ENCODE measurements at regions not wholly inside any gene's neighbourhood (a gene's known extent, or its start where the extent isn't known, plus 50 kb on each side); places are given as distances from the start of the nearest gene placed in this dataset.

DNA sequence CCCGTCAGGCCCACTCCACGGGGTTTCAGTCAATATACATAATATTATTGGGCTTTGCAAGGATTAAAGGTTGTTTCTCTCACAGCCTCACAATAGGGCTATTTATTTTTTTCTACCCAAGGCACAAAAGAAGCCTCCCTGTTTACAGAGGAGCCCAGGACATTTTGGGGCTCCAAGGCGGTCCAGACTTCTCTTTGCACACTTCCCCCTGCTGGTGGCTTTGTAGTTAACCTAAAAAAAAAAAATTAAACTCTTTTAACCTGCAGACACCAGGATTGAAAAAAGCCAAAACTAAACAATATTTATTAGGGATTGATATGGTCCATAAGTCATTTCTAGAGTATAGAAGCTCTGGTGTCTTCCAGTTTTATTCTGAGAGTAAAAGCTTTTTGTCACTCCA, 169.7 kb upstream of the ZFHX3 start:
- WGBS, 3 donors: 85 to 89% (median 88%) methylated on average over 3 of the region's 3 CpGs
- H3K27me3 ChIP-seq (ENCODE audit: insufficient read depth in 3 of 3, low read length in 2 of 3): no peaks in the 10 kb centered on the region
- no peak overlapping the region for H3K4me3 ChIP-seq
- H3K27ac ChIP-seq: no peak overlapping the region
- peaks cover 7% of the 10 kb centered on the region for H3K4me1 ChIP-seq
- no peaks in the 10 kb centered on the region for H3K9me3 ChIP-seq
- no peak for DNase-seq
- no peak for ATAC-seq
- TF ChIP-seq, protein P1, sequence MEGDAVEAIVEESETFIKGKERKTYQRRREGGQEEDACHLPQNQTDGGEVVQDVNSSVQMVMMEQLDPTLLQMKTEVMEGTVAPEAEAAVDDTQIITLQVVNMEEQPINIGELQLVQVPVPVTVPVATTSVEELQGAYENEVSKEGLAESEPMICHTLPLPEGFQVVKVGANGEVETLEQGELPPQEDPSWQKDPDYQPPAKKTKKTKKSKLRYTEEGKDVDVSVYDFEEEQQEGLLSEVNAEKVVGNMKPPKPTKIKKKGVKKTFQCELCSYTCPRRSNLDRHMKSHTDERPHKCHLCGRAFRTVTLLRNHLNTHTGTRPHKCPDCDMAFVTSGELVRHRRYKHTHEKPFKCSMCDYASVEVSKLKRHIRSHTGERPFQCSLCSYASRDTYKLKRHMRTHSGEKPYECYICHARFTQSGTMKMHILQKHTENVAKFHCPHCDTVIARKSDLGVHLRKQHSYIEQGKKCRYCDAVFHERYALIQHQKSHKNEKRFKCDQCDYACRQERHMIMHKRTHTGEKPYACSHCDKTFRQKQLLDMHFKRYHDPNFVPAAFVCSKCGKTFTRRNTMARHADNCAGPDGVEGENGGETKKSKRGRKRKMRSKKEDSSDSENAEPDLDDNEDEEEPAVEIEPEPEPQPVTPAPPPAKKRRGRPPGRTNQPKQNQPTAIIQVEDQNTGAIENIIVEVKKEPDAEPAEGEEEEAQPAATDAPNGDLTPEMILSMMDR (IDR thresholded peaks at IDR 0.05): no peak
- intact Hi-C loops (cut with DNase I): no loop called here
- no peaks in the 10 kb centered on the region for H3K36me3 ChIP-seq (ENCODE audit: insufficient read depth in 1 of 2, low read depth in 1 of 2)

DNA sequence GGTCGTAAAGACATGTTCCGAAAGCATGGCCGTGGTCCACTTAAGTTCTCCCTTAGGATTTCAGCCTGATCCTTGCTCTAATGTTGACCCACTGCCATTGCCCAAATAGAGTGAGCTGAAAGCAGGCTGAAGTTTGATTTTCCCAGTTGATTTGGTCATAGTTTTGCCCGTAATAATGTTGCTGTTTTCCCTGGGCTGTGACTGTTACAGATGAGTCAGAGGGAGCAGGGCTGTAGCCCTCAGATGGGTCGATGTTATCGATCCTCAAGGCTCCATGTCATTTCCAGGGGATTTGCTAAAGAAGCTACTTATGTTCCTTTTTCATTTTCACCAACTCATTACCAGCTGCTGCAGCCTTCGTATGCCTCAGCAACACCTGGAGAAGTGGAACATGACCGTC, 169.0 kb upstream of the ZFHX3 start:
- DNase-seq (no peak), ATAC-seq (no peak)
- Histone ChIP-seq H3K4me1 (peaks cover 7% of the 10 kb centered on the region), H3K27me3 (ENCODE audit: insufficient read depth in 3 of 3, low read length in 2 of 3) (no peaks in the 10 kb centered on the region), H3K9me3 (no peaks in the 10 kb centered on the region), H3K36me3 (ENCODE audit: insufficient read depth in 1 of 2, low read depth in 1 of 2) (no peaks in the 10 kb centered on the region), H3K4me3 (no peak overlapping the region), H3K27ac (no peak overlapping the region)
- intact Hi-C loops (cut with DNase I): no loop called here
- 77 to 80% (median 77%) methylated on average over 8 of the region's 8 CpGs for WGBS, 3 donors
- TF ChIP-seq, protein P1 (IDR thresholded peaks at IDR 0.05): no peak

DNA sequence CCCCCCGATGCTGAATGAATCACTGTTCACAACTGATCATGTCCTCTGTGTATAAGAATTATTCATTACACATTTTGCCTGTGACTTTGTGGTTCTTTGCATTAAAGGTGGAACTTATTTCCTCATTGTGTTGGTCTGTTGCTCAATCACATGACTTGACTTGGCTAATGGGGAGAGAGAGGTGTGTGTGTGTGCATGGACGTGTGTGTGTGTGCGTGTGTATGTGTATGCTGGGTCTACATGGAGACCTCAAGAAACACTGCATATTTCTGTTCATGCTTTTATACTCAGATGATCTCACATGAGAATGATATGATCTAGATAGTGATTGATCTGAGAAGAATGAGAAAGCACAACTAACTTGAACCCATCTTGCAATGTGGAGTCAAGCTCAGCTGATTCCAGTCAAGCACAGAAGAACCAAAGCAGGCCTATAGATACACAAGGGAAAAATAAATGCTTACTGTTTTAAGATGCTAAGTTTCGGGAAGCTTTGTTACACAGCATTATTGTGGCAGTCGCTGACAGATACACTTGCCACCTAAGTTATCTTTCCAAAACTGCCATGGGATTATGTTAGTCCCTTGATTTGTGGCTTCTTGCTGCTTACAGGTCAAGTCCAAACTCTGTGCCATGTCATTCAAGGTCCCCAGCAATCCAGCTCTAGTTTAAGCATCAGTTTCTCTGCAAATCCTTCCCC, 167.9 kb upstream of the ZFHX3 start:
- ATAC-seq (no peak), DNase-seq (no peak)
- Histone ChIP-seq H3K4me1 (peaks cover 7% of the 10 kb centered on the region), H3K36me3 (ENCODE audit: insufficient read depth in 1 of 2, low read depth in 1 of 2) (no peaks in the 10 kb centered on the region), H3K4me3 (no peak overlapping the region), H3K9me3 (no peaks in the 10 kb centered on the region), H3K27ac (no peak overlapping the region), H3K27me3 (ENCODE audit: insufficient read depth in 3 of 3, low read length in 2 of 3) (no peaks in the 10 kb centered on the region)
- intact Hi-C loops (cut with DNase I): no loop called here
- WGBS, 3 donors: 87 to 90% (median 87%) methylated on average over 5 of the region's 5 CpGs
- TF ChIP-seq, protein P1 (IDR thresholded peaks at IDR 0.05): no peak

DNA sequence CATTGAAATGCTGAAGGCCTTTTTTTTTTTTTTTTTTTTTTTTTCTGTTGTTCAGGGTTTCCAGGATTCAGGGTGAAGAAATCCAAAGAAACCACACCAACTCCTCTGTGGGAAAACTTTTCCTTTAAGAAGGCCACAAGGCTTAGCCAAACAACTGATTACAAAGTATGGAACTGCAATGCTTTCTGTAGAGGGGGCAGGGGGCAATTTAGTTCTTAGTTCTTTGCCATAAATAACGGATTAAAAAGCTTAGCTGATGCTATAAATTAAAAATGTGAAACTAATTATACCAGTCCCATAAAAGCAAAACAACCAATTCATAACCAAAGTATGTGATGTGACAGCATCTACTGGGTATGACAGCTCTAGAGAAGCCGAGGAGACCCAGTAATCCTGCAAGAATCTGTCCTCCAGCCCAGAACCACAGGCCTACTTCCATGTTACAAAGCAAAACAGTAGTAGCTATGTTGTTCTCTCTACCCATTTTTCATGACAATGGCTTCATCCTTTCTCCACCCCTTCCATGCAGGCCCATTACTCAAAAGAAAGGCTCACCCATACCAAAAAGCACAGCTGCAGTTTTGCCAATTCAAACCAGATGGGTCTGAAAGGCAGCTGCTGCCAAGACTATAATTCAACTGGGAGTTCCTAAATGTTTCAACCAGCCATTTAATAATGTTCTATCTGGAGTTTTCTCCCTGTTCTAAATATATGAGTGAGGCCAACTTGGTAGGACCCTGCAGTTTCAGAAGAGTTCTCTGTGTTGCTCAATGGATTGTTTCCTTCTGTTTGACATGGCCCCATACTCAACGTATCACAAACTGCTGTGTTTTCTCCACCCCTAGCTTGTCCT, 167.1 kb upstream of the ZFHX3 start:
- Histone ChIP-seq H3K4me3 (no peak overlapping the region), H3K27ac (no peak overlapping the region), H3K9me3 (no peaks in the 10 kb centered on the region), H3K36me3 (ENCODE audit: insufficient read depth in 1 of 2, low read depth in 1 of 2) (no peaks in the 10 kb centered on the region), H3K27me3 (ENCODE audit: insufficient read depth in 3 of 3, low read length in 2 of 3) (no peaks in the 10 kb centered on the region), H3K4me1 (peaks cover 7% of the 10 kb centered on the region)
- WGBS, 3 donors: 52 to 64% (median 60%) methylated on average over 3 of the region's 3 CpGs
- TF ChIP-seq, protein P1 (IDR thresholded peaks at IDR 0.05): no peak
- intact Hi-C loops (cut with DNase I): no loop called here
- ATAC-seq (peak in 3 of 4 donors; percentile 39 to 60 (median 40)), DNase-seq (no peak)

Measured in psoas muscle (tissue), 7 donors.